ENCODE measurements at regions not wholly inside any gene's neighbourhood (a gene's known extent, or its start where the extent isn't known, plus 50 kb on each side); places are given as distances from the start of the nearest gene placed in this dataset.
"Not testable (repeated sequence)": the region's sequence is repeated elsewhere in the genome, so short reads cannot be mapped to it uniquely, and the experiment has no call there.

GRCh38 chr4:81786766-81787165 lies 315.1 kb upstream of the RASGEF1B start:
- no peak for DNase-seq (ENCODE audit: low read depth in 4 of 4, low spot score in 1 of 4)

DNA sequence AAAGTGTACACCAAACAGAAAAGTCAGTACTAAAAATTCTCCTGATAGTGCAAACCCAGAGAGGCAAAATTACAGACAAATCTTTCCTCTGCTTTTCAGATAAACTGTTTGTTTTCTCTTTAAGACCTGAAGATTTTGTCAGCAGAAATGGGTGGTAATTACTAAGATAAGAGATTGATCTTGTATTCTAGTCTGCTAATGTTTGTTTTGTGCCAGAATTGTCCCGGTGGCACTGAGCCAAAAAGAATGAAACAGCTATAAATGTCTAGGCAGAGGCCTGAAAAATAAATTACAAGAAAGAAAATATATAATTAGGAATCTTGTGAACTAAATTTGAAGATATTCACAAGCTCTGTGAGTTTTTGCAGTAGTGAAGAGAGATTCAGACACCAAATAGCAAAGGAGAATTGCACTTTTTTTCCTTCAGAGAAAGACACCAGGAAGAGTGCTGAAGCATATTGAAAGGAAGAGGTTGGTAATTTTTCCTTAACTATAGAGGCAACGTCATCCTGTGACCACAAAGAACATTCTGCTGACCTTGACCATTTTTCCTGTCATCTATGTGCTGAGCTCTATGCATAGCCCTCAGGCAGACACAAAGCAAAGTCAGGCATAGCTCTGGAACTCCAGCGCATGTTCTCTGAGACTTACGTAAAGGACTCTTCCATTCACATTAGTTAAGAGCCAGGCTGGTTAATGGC lies 314.5 kb upstream of the RASGEF1B start:
- no peak for DNase-seq (ENCODE audit: low read depth in 4 of 4, low spot score in 1 of 4)

- DNase-seq (ENCODE audit: low read depth in 4 of 4, low spot score in 1 of 4): no peak
Measured at GRCh38 chr4:81785338-81785737, 313.6 kb upstream of the RASGEF1B start.

DNA sequence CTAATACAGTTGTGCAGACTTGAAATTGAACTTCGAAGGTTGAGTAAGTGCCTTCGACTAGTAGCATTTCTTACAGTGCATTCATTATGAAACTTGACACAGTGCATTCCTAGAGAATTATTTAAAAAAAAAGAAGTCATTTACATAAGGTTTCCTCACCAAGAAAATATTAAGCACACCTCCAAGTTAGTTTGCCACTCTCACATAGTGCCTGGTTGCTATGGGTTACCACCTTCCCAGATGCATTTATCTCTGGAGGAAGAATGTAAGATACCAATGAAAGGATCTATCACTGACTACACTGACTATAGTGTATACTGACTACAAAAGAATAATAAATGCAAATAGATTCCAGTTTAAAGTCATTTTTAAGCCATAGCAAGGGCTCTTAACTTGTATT lies 311.9 kb upstream of the RASGEF1B start:
- DNase-seq (ENCODE audit: low read depth in 4 of 4, low spot score in 1 of 4): no peak

- DNase-seq (ENCODE audit: low read depth in 4 of 4, low spot score in 1 of 4): no peak
Measured at GRCh38 chr4:81781799-81782198, 310.1 kb upstream of the RASGEF1B start.

DNA sequence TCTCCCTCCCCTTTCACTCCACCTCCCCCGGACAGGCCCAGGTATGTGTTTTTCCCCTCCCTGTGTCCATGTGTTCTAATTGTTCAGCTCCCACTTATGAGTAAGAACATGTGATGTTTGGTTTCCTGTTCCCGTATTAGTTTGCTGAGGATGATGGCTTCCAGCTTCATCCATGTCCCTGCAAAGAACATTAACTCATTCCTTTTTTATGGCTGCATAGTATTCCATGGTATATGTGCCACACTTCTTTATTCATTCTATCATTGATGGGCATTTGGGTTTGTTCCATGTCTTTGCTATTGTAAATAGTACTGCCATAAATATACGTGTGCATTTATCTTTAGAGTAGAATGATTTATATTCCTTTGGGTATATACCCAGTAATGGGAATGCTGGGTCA lies 306.0 kb upstream of the RASGEF1B start:
- DNase-seq (ENCODE audit: low read depth in 4 of 4, low spot score in 1 of 4): not testable (repeated sequence)

- DNase-seq (ENCODE audit: low read depth in 4 of 4, low spot score in 1 of 4): no peak
Measured at GRCh38 chr4:81776794-81777193, 305.1 kb upstream of the RASGEF1B start.

- DNase-seq (ENCODE audit: low read depth in 4 of 4, low spot score in 1 of 4): no peak
Measured at GRCh38 chr4:81773557-81773956, 301.9 kb upstream of the RASGEF1B start.

- no peak for DNase-seq (ENCODE audit: low read depth in 4 of 4, low spot score in 1 of 4)
Measured at GRCh38 chr4:81771721-81772120, 300.0 kb upstream of the RASGEF1B start.

- DNase-seq (ENCODE audit: low read depth in 4 of 4, low spot score in 1 of 4): no peak
Measured at GRCh38 chr4:81769244-81769643, 297.5 kb upstream of the RASGEF1B start.

DNA sequence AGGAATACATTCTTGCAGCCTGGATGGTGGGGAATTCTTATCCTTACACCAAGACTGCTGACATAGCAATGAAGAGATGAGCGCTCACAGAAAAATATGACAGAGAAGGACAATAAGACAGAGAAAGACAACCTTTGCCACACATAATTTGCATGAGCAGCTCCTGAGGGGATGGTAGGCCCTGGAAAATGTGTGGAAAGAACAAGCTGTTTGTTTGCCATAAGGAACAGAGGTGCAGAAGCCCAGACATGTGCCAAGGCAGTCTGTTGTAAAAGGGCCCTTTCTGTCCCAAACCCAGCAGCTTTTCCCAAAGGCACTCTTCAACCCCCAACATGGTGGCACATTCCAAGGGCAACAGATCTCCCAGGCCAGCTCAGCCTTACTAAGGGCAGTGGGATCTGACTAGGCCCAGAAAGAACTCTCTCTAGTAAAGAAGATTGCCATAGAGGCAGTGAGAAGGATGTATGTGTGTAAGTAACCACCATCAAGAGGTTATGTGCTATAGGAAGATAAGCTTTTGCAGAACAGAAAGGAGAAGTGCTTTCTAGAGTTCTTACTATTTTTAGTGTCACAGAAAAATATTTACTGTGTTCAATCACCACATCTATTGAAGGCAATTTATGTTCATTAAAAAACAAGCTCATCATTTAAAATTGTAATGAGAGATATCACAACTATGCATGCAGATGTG lies 287.0 kb upstream of the RASGEF1B start:
- DNase-seq (ENCODE audit: low read depth in 4 of 4, low spot score in 1 of 4): no peak

GRCh38 chr4:81757691-81758090 lies 286.0 kb upstream of the RASGEF1B start:
- DNase-seq (ENCODE audit: low read depth in 4 of 4, low spot score in 1 of 4): no peak

GRCh38 chr4:81756973-81757372 lies 285.3 kb upstream of the RASGEF1B start:
- no peak for DNase-seq (ENCODE audit: low read depth in 4 of 4, low spot score in 1 of 4)

GRCh38 chr4:81756042-81756441 lies 284.3 kb upstream of the RASGEF1B start:
- no peak for DNase-seq (ENCODE audit: low read depth in 4 of 4, low spot score in 1 of 4)

- no peak for DNase-seq (ENCODE audit: low read depth in 4 of 4, low spot score in 1 of 4)
Measured at GRCh38 chr4:81754169-81754568, 282.5 kb upstream of the RASGEF1B start.

GRCh38 chr4:81751531-81752289 lies 280.0 kb upstream of the RASGEF1B start:
- DNase-seq (ENCODE audit: low read depth in 4 of 4, low spot score in 1 of 4): no peak

GRCh38 chr4:81747242-81747930 lies 275.7 kb upstream of the RASGEF1B start:
- no peak for DNase-seq (ENCODE audit: low read depth in 4 of 4, low spot score in 1 of 4)

GRCh38 chr4:81746773-81747172 lies 275.1 kb upstream of the RASGEF1B start:
- no peak for DNase-seq (ENCODE audit: low read depth in 4 of 4, low spot score in 1 of 4)

DNA sequence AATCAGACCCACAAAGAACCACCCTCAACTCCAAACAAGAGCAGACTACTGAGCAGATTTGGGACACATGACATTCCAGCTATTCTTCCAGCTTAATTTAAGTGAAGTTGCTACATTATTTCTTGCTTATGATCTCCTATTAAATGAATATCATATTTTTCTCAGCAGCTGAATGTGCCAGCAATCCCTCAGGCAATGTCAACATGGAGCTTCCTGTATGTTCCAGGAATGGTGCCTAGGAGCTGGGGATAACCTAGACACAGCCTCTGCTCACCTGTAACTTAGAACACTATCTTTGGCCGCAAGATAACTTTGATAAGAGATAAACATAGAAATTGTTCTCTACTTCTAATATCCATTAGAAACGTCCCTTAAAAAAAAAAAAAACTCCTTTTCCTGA lies 274.4 kb upstream of the RASGEF1B start:
- DNase-seq (ENCODE audit: low read depth in 4 of 4, low spot score in 1 of 4): no peak

DNA sequence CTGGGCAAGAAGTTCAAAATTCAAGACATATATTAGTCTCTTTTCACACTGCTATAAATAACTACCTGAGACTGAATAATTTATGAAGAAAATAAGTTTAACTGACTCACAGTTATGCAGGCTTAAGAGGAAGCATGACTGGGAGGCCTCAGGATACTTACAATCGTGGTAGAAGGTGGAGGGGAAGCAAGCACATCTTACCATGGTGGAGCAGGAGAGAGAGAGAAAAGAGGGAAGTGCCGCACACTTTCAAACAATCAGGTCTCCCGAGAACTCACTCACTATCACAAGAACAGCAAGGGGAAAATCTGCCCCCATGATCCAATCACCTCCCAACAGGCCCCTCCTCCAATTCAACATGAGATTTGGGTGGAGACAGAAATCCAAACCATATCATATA lies 273.3 kb upstream of the RASGEF1B start:
- no peak for DNase-seq (ENCODE audit: low read depth in 4 of 4, low spot score in 1 of 4)

GRCh38 chr4:81743731-81744435 lies 272.2 kb upstream of the RASGEF1B start:
- no peak for DNase-seq (ENCODE audit: low read depth in 4 of 4, low spot score in 1 of 4)
